Upper lobe of left lung (tissue), 4 donors: ENCODE measurements at regions not wholly inside any gene's neighbourhood (a gene's known extent, or its start where the extent isn't known, plus 50 kb on each side); places are given as distances from the start of the nearest gene placed in this dataset.
"Not testable (repeated sequence)": the region's sequence is repeated elsewhere in the genome, so short reads cannot be mapped to it uniquely, and the experiment has no call there.

Experiments
- EP300 ChIP-seq, 4 donors: sonication (generic); formaldehyde crosslinking; IDR thresholded peaks; one replicate each; pipeline ENCODE4 v1.5.1; 2017; ENCODE audit warnings: antibody characterized with exemption in 4 of 4, control low read depth in 2 of 4
- POLR2A ChIP-seq, 4 donors: fragments of 450-650 bp; IDR thresholded peaks; one replicate each; pipeline ENCODE4 v1.5.1; 2016 to 2017; ENCODE audit warnings: antibody characterized with exemption in 4 of 4, mild to moderate bottlenecking in 2 of 4
- POLR2AphosphoS5 ChIP-seq, 2 donors: sonication (generic); formaldehyde crosslinking; IDR thresholded peaks; one replicate each; pipeline ENCODE4 v1.5.1; 2017; ENCODE audit warnings: antibody characterized with exemption in 2 of 2
- TF ChIP-seq, protein P1 (sequence below), 6 experiments: fragments of 450-650 bp in 4 of 6; fragments of 200-600 bp in 2 of 6; sonication (generic) in 2 of 6; IDR thresholded peaks; one replicate each; pipeline ENCODE4 v1.5.1; 2016 to 2019; ENCODE audit warnings: antibody characterized with exemption in 6 of 6

DNA sequence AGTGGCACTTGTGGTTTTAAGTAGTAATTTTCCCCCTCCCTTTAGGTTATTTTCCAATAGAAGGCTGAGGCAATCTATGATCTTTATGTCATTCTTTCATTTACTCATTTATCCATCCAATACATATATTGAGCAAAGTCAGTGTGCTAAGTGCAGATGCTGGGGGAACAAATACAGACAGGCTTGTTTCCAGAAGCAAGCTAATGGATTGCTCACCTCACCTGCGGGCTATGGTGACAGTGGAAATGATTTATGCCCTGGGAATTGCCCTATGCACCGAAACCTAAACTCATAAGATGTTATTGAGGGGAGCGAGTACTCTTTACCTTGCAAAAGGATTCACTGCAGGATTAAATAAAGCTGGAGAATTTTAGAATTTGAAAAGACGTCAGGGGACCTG is 148.7 kb upstream of the GRK3 start:
- TF ChIP-seq, protein P1, sequence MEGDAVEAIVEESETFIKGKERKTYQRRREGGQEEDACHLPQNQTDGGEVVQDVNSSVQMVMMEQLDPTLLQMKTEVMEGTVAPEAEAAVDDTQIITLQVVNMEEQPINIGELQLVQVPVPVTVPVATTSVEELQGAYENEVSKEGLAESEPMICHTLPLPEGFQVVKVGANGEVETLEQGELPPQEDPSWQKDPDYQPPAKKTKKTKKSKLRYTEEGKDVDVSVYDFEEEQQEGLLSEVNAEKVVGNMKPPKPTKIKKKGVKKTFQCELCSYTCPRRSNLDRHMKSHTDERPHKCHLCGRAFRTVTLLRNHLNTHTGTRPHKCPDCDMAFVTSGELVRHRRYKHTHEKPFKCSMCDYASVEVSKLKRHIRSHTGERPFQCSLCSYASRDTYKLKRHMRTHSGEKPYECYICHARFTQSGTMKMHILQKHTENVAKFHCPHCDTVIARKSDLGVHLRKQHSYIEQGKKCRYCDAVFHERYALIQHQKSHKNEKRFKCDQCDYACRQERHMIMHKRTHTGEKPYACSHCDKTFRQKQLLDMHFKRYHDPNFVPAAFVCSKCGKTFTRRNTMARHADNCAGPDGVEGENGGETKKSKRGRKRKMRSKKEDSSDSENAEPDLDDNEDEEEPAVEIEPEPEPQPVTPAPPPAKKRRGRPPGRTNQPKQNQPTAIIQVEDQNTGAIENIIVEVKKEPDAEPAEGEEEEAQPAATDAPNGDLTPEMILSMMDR (IDR thresholded peaks at IDR 0.05) = not testable (repeated sequence)
- not testable (repeated sequence) for TF ChIP-seq POLR2A, POLR2AphosphoS5, EP300 (IDR thresholded peaks at IDR 0.05)
